Thyroid gland (tissue), 4 donors: ENCODE measurements at regions not wholly inside any gene's neighbourhood (a gene's known extent, or its start where the extent isn't known, plus 50 kb on each side); places are given as distances from the start of the nearest gene placed in this dataset.

Experiments
- DNase-seq, 2 donors: peaks; one replicate each; pipeline ENCODE4 v3.0.0-alpha.2; 2019
- H3K27ac ChIP-seq, 3 donors: fragments of 200-600 bp; sonication (generic); 1 replicate in 2 of 3; 2 replicates in 1 of 3; pipeline ENCODE4 v1.5.1; 2016 to 2019; ENCODE audit warnings: mild to moderate bottlenecking in 1 of 3, moderate library complexity in 1 of 3
- H3K27me3 ChIP-seq: fragments of 200-600 bp; sonication (generic); one replicate; pipeline ENCODE4 v1.5.1; 2019
- H3K36me3 ChIP-seq, 2 donors: fragments of 200-600 bp; sonication (generic); one replicate each; pipeline ENCODE4 v1.5.1; 2016 to 2019
- H3K4me1 ChIP-seq, 2 donors: fragments of 200-600 bp; sonication (generic); one replicate each; pipeline ENCODE4 v1.5.1; 2017 to 2019
- H3K4me3 ChIP-seq, 3 donors: fragments of 200-600 bp; sonication (generic); replicated peaks in 1 of 3; 1 replicate in 2 of 3; 2 replicates in 1 of 3; pipeline ENCODE4 v1.5.1; 2016; ENCODE audit warnings: mild to moderate bottlenecking in 1 of 3
- H3K9me3 ChIP-seq: fragments of 200-600 bp; sonication (generic); one replicate; pipeline ENCODE4 v1.5.1; 2017
- POLR2A ChIP-seq, 2 donors: fragments of 450-650 bp; IDR thresholded peaks; one replicate each; pipeline ENCODE4 v1.6.1; 2017; ENCODE audit warnings: antibody characterized with exemption in 2 of 2, mild to moderate bottlenecking in 2 of 2, moderate library complexity in 1 of 2
- WGBS, 2 donors: methylation state at CpG; one replicate each; pipeline ENCODE4 v1.1.5; 2017; 5-methylcytosine and 5-hydroxymethylcytosine counted together
- intact Hi-C: fragments of 100-400 bp; cut with DNase I; formaldehyde crosslinking; loops from one replicate; pipeline ENCODE4 v1.15.1; 2023
- TF ChIP-seq, protein P1 (sequence below), 6 experiments: fragments of 200-600 bp in 3 of 6; fragments of 450-650 bp in 3 of 6; sonication (generic) in 3 of 6; IDR thresholded peaks; one replicate each; pipeline ENCODE4 v1.5.1; 2016 to 2019; ENCODE audit warnings: antibody characterized with exemption in 6 of 6, mild to moderate bottlenecking in 2 of 6, inconsistent platforms in 1 of 6, moderate library complexity in 1 of 6

DNA sequence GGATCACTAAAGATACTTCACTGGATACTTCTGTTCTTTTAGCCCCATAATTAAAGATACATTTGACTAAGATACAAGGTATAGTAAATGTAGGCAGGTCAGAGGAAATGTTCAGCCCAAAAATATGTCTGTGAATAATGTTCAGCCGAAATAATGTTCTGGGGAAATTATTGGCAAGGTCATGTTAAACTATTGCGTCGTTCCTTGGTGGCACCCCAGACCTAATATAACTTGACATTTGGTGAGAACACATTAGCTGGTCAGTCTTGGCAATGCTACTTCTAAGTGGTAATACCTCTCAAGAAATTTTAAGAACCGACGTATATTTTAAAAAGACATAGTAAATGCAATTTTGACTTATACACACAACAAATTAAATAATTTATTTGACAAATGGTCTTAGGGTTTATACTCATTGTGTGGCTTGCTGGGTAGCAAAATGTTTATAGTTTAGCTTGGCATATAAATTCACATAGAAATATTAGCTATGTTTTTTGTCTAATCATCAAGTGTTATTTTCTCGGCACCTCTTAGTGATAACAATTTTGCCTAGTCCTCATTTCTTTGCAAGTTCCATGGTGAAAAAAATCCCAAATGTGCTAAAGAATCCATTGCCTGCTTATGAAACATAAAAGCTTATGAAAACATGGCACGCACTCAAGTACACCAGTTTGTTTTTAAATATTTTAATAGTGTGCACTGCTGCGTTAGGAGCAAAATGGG is 270.3 kb upstream of the NEBL start:
- H3K36me3 ChIP-seq: no peaks in the 10 kb centered on the region
- TF ChIP-seq POLR2A (IDR thresholded peaks at IDR 0.05): no peak
- TF ChIP-seq, protein P1, sequence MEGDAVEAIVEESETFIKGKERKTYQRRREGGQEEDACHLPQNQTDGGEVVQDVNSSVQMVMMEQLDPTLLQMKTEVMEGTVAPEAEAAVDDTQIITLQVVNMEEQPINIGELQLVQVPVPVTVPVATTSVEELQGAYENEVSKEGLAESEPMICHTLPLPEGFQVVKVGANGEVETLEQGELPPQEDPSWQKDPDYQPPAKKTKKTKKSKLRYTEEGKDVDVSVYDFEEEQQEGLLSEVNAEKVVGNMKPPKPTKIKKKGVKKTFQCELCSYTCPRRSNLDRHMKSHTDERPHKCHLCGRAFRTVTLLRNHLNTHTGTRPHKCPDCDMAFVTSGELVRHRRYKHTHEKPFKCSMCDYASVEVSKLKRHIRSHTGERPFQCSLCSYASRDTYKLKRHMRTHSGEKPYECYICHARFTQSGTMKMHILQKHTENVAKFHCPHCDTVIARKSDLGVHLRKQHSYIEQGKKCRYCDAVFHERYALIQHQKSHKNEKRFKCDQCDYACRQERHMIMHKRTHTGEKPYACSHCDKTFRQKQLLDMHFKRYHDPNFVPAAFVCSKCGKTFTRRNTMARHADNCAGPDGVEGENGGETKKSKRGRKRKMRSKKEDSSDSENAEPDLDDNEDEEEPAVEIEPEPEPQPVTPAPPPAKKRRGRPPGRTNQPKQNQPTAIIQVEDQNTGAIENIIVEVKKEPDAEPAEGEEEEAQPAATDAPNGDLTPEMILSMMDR (IDR thresholded peaks at IDR 0.05): no peak
- DNase-seq: no peak
- peak overlapping the region; percentile 82 to 89 (median 87) for H3K27ac ChIP-seq
- no peaks in the 10 kb centered on the region for H3K27me3 ChIP-seq
- peaks cover 24 to 49% of the 10 kb centered on the region in 2 donors for H3K4me1 ChIP-seq
- no peak overlapping the region for H3K4me3 ChIP-seq
- WGBS, 2 donors: 85 to 88% methylated on average over 8 of the region's 8 CpGs
- no peaks in the 10 kb centered on the region for H3K9me3 ChIP-seq
- intact Hi-C loops: no loop called here

DNA sequence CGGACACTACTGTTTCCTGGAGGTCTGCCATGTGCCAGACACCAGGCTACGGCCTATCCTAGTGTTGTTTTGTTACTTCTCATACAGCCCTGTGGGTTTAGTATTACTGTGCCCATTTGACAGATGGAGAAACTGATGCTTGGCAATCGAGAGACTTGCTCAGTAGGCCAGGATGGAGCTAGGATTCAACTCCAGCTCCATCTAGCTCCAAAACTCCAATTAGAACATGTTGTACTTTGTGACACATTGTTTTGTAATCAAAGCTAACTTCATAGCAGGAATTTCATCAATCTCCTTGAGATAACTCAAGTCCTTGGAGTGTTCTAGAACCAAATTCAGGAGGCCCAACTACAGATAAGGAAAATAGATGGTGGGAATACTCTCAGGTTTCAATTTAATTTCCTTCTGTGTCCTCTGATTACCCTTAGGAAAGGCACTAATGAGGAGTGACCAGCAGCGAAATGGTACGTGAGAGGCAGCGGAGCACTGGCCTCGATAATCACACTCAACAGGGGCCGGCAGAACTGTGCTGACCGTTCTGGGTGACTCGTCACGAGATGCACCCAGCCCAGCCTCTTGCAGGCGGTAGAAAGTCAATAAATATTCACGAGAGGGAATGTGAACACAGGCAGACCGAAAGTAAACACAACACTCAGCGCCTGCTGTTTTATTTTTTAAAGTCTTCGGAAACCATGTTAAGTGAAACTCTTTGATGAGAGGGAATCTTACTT is 269.6 kb upstream of the NEBL start:
- WGBS, 2 donors: 51 to 52% methylated on average over 16 of the region's 16 CpGs
- Histone ChIP-seq H3K9me3 (no peaks in the 10 kb centered on the region), H3K27me3 (no peaks in the 10 kb centered on the region), H3K27ac (peak overlapping the region; percentile 82 to 89 (median 87)), H3K36me3 (no peaks in the 10 kb centered on the region), H3K4me3 (no peak overlapping the region), H3K4me1 (peaks cover 29 to 52% of the 10 kb centered on the region in 2 donors)
- intact Hi-C loops: no loop called here
- TF ChIP-seq, protein P1 (IDR thresholded peaks at IDR 0.05): no peak
- peak in 1 of 2 donors; percentile 49 for TF ChIP-seq POLR2A (IDR thresholded peaks at IDR 0.05)
- DNase-seq: peak; percentile 84 to 87

DNA sequence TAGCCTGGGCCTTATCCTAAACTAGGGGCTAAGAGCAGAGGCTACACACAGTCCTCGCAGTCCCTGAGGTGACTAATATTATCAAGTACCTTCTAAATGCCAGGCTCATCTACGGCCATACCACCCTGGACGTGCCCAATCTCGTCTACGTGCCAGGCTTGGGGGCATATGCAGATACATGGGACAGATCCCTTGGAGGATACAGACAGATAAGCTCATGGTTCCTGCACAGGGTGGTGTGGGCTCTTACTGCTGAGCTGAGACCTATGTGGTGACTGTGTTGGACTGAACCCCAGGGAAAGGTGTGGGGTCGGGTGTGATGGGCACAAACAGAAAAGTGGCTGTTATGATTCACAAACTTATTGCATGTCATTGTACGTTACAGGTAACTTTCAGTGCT is 268.4 kb upstream of the NEBL start:
- no peak for TF ChIP-seq POLR2A (IDR thresholded peaks at IDR 0.05)
- TF ChIP-seq, protein P1 (IDR thresholded peaks at IDR 0.05): no peak
- Histone ChIP-seq H3K9me3 (no peaks in the 10 kb centered on the region), H3K27me3 (no peaks in the 10 kb centered on the region), H3K4me1 (peaks cover 28 to 52% of the 10 kb centered on the region in 2 donors), H3K36me3 (no peaks in the 10 kb centered on the region), H3K27ac (peak overlapping the region; percentile 10 to 85 (median 84)), H3K4me3 (no peak overlapping the region)
- 94 to 95% methylated on average over 7 of the region's 7 CpGs for WGBS, 2 donors
- DNase-seq: no peak
- intact Hi-C loops: no loop called here

DNA sequence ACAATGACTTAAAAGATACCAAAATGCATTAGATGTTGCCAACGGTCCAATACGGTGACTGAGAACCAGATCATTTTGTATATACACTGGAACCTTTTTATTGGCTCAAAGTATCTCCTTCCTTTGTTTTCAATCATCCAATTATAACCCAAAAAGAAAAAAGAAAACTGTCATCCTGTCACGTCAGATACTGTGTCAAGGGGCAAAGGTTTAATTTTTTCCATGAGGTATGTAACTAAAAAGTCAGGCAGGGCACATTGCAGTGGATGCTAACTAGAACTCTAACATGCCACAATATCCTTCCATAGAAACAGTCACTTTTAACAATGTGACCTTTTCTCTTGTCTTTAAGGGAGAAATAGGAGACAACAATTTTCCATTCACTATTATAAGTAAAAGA is 267.6 kb upstream of the NEBL start:
- H3K9me3 ChIP-seq: no peaks in the 10 kb centered on the region
- H3K4me1 ChIP-seq: peaks cover 28 to 60% of the 10 kb centered on the region in 2 donors
- intact Hi-C loops: no loop called here
- no peaks in the 10 kb centered on the region for H3K36me3 ChIP-seq
- H3K27ac ChIP-seq: peak overlapping the region; percentile 78 to 85 (median 84)
- H3K4me3 ChIP-seq: no peak overlapping the region
- DNase-seq: no peak
- H3K27me3 ChIP-seq: no peaks in the 10 kb centered on the region
- WGBS, 2 donors: 66 to 82% methylated on average over 3 of the region's 3 CpGs
- no peak for TF ChIP-seq POLR2A (IDR thresholded peaks at IDR 0.05)
- TF ChIP-seq, protein P1 (IDR thresholded peaks at IDR 0.05): no peak

DNA sequence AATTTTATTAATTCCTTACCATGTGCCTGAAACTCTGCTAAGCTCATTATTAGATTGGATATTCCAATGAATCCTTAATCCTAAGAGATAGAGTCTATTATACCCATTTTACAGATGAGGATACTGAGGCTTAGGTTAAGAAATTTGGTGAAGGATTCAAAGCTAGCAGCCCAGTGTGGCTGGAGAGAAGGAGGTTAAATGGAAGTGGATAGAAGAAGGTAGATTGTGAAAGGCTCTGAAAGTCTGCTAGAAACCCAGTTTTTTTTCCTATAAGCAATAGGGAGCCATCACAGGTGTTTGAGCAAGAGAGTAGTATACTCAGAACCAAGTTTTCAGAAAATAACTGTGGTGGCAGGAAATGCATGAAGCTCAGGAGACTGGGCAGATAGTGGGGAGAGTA is 265.8 kb upstream of the NEBL start:
- no peaks in the 10 kb centered on the region for H3K9me3 ChIP-seq
- H3K4me1 ChIP-seq: peaks cover 33 to 67% of the 10 kb centered on the region in 2 donors
- H3K27me3 ChIP-seq: no peaks in the 10 kb centered on the region
- no peak for DNase-seq
- H3K27ac ChIP-seq: peak overlapping the region; percentile 40 to 85 (median 84)
- no peak overlapping the region for H3K4me3 ChIP-seq
- intact Hi-C loops: no loop called here
- TF ChIP-seq, protein P1 (IDR thresholded peaks at IDR 0.05): no peak
- no peak for TF ChIP-seq POLR2A (IDR thresholded peaks at IDR 0.05)
- no peaks in the 10 kb centered on the region for H3K36me3 ChIP-seq
